22Rv1 (cell line): ENCODE measurements at regions not wholly inside any gene's neighbourhood (a gene's known extent, or its start where the extent isn't known, plus 50 kb on each side); places are given as distances from the start of the nearest gene placed in this dataset.

Experiments
- H3K27ac ChIP-seq: fragments of 450-650 bp; 2 replicates; pipeline ENCODE4 v1.5.1; 2017
- ZFX ChIP-seq: fragments of 450-650 bp; IDR thresholded peaks from 2 replicates; pipeline ENCODE4 v1.6.1; 2017; ENCODE audit warnings: antibody characterized with exemption, borderline replicate concordance
- TF ChIP-seq, protein P1 (sequence below): fragments of 450-650 bp; IDR thresholded peaks from 2 replicates; pipeline ENCODE4 v1.5.1; 2017; ENCODE audit warnings: mild to moderate bottlenecking

DNA sequence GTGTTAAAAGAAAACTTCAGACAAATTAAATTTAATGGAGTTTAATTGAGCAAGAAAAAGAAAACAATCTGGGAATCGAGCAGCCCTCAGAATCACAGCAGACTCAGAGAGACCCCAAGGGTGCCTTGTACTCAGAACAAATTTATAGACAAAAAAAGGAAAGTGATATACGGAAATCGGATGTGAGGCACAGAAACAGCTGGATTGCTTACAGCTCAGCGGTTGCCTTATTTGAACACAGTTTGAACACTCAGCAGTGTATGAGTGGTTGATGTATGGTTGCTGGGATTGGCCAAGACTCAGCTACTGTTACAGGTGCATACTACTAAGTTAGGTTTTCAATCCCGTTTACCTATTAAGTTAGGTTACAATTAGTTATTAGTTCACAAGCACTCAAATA, 103.8 kb upstream of the LYZL1 start:
- TF ChIP-seq ZFX: no peak
- H3K27ac ChIP-seq: no peak overlapping the region

DNA sequence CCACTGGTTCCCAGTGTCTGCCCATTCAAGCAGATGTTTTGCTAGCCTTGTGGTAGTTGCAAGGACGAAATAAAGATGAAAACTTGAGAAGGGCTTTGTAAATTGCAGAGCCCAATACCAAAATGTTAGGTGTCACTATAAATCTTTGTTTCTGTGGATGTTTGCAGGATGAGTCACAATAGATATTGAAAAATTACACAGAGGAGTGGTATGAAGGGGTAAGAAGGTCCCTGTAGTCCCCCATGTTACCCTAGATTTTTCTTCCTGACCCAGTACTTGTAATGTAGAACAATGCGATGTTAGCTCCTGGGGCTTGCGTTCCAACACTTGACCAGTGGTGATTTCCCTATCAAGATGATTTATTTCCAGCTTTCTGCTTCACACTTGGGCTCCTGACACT, 102.6 kb upstream of the LYZL1 start:
- H3K27ac ChIP-seq: no peak overlapping the region
- TF ChIP-seq, protein P1, sequence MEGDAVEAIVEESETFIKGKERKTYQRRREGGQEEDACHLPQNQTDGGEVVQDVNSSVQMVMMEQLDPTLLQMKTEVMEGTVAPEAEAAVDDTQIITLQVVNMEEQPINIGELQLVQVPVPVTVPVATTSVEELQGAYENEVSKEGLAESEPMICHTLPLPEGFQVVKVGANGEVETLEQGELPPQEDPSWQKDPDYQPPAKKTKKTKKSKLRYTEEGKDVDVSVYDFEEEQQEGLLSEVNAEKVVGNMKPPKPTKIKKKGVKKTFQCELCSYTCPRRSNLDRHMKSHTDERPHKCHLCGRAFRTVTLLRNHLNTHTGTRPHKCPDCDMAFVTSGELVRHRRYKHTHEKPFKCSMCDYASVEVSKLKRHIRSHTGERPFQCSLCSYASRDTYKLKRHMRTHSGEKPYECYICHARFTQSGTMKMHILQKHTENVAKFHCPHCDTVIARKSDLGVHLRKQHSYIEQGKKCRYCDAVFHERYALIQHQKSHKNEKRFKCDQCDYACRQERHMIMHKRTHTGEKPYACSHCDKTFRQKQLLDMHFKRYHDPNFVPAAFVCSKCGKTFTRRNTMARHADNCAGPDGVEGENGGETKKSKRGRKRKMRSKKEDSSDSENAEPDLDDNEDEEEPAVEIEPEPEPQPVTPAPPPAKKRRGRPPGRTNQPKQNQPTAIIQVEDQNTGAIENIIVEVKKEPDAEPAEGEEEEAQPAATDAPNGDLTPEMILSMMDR: no peak
- no peak for TF ChIP-seq ZFX

DNA sequence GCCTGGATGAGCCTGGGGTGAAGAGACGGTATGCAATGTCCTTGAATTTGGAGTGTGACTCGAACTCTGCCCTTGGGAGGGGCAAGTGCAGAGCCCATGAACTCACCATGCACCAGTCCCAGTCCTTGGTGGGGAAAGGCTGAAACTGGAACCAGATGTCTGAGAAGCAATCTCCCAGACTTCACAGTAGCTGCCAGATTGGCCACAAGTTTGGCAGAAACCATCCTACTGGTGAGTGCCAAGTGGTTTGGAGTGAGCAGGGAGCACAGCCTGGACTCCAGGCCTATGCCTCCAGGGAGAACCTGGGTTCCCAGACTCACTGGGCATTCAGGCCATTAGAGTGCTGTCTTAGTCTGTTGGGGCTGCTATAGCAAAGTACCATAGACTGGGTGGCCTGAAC, 99.6 kb upstream of the LYZL1 start:
- TF ChIP-seq ZFX: no peak
- TF ChIP-seq, protein P1: no peak
- H3K27ac ChIP-seq: no peak overlapping the region

DNA sequence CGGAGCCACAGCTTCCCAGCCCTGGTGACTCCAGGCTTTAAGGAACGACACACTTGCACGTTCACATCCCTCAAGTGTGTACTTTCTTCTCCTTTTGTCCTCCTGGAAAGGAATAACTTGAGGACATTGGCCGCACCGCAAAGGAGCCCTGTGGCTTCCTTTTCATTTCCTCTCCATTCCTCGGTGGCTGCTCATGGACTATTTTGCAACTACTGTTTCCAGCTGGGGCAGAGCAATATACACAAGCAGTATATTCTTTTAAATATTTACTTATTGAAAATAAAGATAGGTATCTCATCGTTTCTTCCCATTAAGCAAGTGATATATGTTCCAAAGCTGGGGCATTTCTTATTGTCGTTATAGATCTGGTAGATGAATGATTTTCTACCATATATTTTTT, 97.2 kb upstream of the LYZL1 start:
- TF ChIP-seq, protein P1: no peak
- no peak for TF ChIP-seq ZFX
- no peak overlapping the region for H3K27ac ChIP-seq

DNA sequence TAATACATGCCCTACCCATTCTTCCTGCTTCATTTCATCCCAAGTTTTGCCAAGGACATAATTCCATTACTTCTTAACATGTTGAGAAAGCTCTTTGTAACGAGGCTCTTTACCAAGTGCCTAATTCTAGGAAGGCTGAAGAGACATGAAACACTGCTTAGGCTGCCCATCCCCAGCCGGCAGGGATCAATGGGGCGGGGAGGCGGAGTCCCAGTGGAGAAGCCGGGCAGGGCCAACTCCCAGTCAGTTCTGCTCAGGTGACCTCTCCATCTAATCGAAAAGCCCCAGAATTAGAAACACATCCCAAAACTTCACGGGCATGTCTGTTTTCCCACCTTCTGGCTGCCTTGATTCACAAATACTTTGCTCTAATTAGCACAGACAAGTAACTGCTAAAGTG, 89.5 kb upstream of the LYZL1 start:
- no peak overlapping the region for H3K27ac ChIP-seq
- no peak for TF ChIP-seq ZFX
- TF ChIP-seq, protein P1: no peak

DNA sequence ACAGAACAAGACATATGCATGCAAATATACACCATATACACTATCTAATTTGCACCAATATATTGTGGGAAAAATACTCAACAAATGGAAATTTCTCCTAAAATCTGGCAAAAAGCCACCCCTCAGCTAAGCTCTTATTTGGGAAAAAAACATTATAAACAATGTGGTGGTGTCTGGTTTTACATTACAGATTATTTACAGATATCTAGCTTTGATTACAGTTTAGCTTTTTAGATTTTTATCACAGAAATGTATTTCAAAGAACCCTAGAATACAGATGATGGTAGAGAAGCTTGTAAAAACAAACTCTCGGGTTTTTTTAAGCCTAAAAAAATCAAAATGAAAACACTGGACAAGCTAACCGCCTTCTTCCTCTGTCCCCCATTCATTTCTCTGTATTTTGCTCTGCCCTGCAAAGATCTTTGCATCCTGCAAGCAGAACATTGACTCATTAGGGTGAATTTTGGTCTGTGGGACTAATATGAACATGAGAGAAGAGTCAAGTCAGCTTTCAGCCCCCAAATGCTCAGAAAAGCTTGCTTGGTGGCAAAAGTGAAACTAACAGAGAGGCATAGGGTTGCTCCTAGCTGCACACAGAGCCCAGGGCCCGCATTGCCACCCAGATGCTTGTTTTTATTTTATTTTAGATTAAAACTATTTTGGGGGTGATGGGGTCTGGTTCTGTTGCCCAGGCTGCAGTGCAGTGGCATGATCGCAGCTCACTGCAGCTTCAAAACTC, 88.8 kb upstream of the LYZL1 start:
- no peak for TF ChIP-seq ZFX
- TF ChIP-seq, protein P1: no peak
- no peak overlapping the region for H3K27ac ChIP-seq

DNA sequence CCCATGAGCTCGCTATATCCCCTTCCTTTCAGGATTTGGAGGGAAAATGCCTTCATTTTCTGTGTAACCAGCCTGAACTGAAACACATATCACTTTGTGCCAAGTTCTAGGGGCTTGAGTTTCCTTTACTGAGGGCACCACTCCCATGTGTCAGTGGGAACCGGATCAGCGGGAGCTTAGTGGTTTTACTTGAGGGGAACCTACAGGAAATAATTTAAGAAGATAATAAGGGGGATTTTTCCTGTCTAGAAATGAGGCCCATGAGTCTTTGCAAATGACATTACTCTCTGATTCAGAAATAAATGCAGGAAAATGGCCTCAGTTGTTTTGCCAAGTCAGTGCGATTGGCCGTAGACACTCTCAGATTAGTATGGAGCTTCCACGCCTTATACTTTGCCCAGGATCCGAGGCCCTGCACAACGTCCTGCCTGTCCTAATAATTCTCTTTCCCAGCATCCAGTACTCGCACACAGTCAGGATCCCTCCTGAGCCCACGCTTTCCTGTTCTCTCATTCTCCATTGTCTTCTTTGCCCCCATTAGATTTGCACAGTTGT, 86.4 kb upstream of the LYZL1 start:
- TF ChIP-seq, protein P1: no peak
- no peak for TF ChIP-seq ZFX
- no peak overlapping the region for H3K27ac ChIP-seq
